ENCODE measurements at regions not wholly inside any gene's neighbourhood (a gene's known extent, or its start where the extent isn't known, plus 50 kb on each side); places are given as distances from the start of the nearest gene placed in this dataset.

- in situ Hi-C loops (cut with MboI): no loop called here
- 25 to 36% methylated on average over 7 of the region's 7 CpGs for whole genome bisulfite sequencing, 2 experiments (ENCODE audit: low coverage in 1 of 2, low lambda C conversion rate in 2 of 2, missing lambda C conversion rate in 2 of 2)
- no peaks in the 10 kb centered on the region for H3K9me3 ChIP-seq (ENCODE audit: low read depth)
These were observed 286.0 kb downstream of the ICE1 start for GRCh38 chr5:5708367-5708919.

DNA sequence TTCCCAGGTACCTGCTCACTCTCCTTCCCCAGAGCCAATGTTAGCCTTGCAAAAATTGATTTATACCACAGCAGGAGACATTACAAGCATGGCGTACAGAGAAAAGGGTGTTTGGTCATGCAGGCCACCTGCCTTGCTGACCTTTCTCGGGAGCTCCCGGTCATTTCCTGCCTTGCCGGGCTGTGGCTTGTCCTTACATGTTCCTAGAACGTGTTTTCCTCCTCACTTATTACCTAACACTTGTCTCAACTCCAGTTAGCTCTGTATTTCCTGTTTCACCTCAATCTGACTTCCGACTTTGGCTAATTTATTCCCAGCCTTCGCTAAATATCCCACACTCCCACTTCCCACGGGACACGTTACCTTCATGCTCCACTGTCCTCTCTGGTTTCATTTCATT lies 282.5 kb downstream of the ICE1 start:
- Histone ChIP-seq H3K36me3 (ENCODE audit: low read depth) (no peaks in the 10 kb centered on the region), H3K9me2 (ENCODE audit: insufficient read depth) (no peaks in the 10 kb centered on the region), H3K4me3 (no peak overlapping the region), H3K4me2 (ENCODE audit: unreplicated experiment) (no peak overlapping the region), H3K4me1 (ENCODE audit: insufficient read depth) (no peaks in the 10 kb centered on the region), H3K27me3 (replicated peaks; ENCODE audit: insufficient read depth) (no peaks in the 10 kb centered on the region), H3K27ac (no peak overlapping the region), H3F3A (ENCODE audit: insufficient read depth) (no peaks in the 10 kb centered on the region), H3K9me3 (ENCODE audit: low read depth) (no peaks in the 10 kb centered on the region), H3K9ac (no peak overlapping the region), H4K20me1 (ENCODE audit: insufficient read depth) (no peaks in the 10 kb centered on the region), H2AFZ (no peak overlapping the region), H3K79me2 (ENCODE audit: insufficient read depth) (no peaks in the 10 kb centered on the region)
- in situ Hi-C loops (cut with MboI): no loop called here
- DNase-seq: no peak
- WGBS, 2 experiments (ENCODE audit: low coverage in 1 of 2, low lambda C conversion rate in 2 of 2, missing lambda C conversion rate in 2 of 2): 18 to 26% methylated on average over 9 of the region's 9 CpGs
- no peak for TF ChIP-seq EZH2phosphoT487 (IDR thresholded peaks at IDR 0.05; ENCODE audit: insufficient read depth, low read depth)

More at GRCh38 chr5:5708367-5708919, 286.0 kb downstream of the ICE1 start:
- Histone ChIP-seq H3K9me2 (ENCODE audit: insufficient read depth) (no peaks in the 10 kb centered on the region), H3K79me2 (ENCODE audit: insufficient read depth) (no peaks in the 10 kb centered on the region), H3K4me3 (no peak overlapping the region), H4K20me1 (ENCODE audit: insufficient read depth) (no peaks in the 10 kb centered on the region), H3F3A (ENCODE audit: insufficient read depth) (no peaks in the 10 kb centered on the region), H3K27ac (no peak overlapping the region), H3K4me2 (ENCODE audit: unreplicated experiment) (no peak overlapping the region), H3K4me1 (ENCODE audit: insufficient read depth) (no peaks in the 10 kb centered on the region), H2AFZ (no peak overlapping the region), H3K27me3 (replicated peaks; ENCODE audit: insufficient read depth) (no peaks in the 10 kb centered on the region), H3K9ac (no peak overlapping the region), H3K36me3 (ENCODE audit: low read depth) (no peaks in the 10 kb centered on the region)
- TF ChIP-seq EZH2phosphoT487 (IDR thresholded peaks at IDR 0.05; ENCODE audit: insufficient read depth, low read depth): no peak
- no peak for TF ChIP-seq EZH2 (IDR thresholded peaks at IDR 0.05; ENCODE audit: insufficient read depth, poor library complexity, severe bottlenecking)
- DNase-seq: no peak

- in situ Hi-C loops (cut with MboI): no loop called here
- Histone ChIP-seq H4K20me1 (ENCODE audit: insufficient read depth) (no peaks in the 10 kb centered on the region), H3K27ac (no peak overlapping the region), H3K79me2 (ENCODE audit: insufficient read depth) (no peaks in the 10 kb centered on the region), H3K9me3 (ENCODE audit: low read depth) (no peaks in the 10 kb centered on the region), H3K4me3 (no peak overlapping the region), H3K4me2 (ENCODE audit: unreplicated experiment) (no peak overlapping the region), H3K27me3 (replicated peaks; ENCODE audit: insufficient read depth) (no peaks in the 10 kb centered on the region), H3K9ac (no peak overlapping the region), H2AFZ (no peak overlapping the region), H3F3A (ENCODE audit: insufficient read depth) (no peaks in the 10 kb centered on the region), H3K9me2 (ENCODE audit: insufficient read depth) (no peaks in the 10 kb centered on the region), H3K36me3 (ENCODE audit: low read depth) (no peaks in the 10 kb centered on the region), H3K4me1 (ENCODE audit: insufficient read depth) (no peaks in the 10 kb centered on the region)
- TF ChIP-seq EZH2 (IDR thresholded peaks at IDR 0.05; ENCODE audit: insufficient read depth, poor library complexity, severe bottlenecking) (no peak), EZH2phosphoT487 (IDR thresholded peaks at IDR 0.05; ENCODE audit: insufficient read depth, low read depth) (no peak)
- DNase-seq: no peak
- WGBS, 2 experiments (ENCODE audit: low coverage in 1 of 2, low lambda C conversion rate in 2 of 2, missing lambda C conversion rate in 2 of 2): 14 to 23% methylated on average over 2 of the region's 2 CpGs
These were observed 281.9 kb downstream of the ICE1 start for GRCh38 chr5:5704352-5704751.

DNA sequence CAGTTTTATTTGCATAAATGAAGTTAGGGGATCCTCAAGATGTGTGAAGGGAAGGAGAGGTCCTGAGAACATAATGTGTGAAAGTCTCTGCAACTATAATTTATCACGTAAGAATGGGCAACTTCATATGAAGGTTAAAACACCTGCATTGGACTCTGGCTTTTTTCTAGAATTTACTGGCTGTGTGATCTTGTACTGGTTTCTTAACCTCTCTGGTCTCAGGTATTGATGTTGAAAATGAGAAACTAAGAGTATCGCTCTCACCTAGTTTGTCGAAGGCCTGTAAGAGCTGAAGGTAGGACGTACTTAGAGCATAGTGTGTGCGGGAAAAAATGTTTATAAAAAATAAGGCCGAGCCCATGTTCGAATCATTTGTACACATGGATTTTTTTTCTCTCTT lies 280.5 kb downstream of the ICE1 start:
- H3K4me3 ChIP-seq: no peak overlapping the region
- 43 to 44% methylated on average over 7 of the region's 7 CpGs for WGBS, 2 experiments (ENCODE audit: low coverage in 1 of 2, low lambda C conversion rate in 2 of 2, missing lambda C conversion rate in 2 of 2)
- H3K27ac ChIP-seq: no peak overlapping the region
- no peak overlapping the region for H3K9ac ChIP-seq
- H3F3A ChIP-seq (ENCODE audit: insufficient read depth): no peaks in the 10 kb centered on the region
- no peaks in the 10 kb centered on the region for H3K27me3 ChIP-seq (replicated peaks; ENCODE audit: insufficient read depth)
- H3K4me1 ChIP-seq (ENCODE audit: insufficient read depth): no peaks in the 10 kb centered on the region
- H3K4me2 ChIP-seq (ENCODE audit: unreplicated experiment): no peak overlapping the region
- TF ChIP-seq EZH2 (IDR thresholded peaks at IDR 0.05; ENCODE audit: insufficient read depth, poor library complexity, severe bottlenecking) (no peak), EZH2phosphoT487 (IDR thresholded peaks at IDR 0.05; ENCODE audit: insufficient read depth, low read depth) (no peak)
- no peaks in the 10 kb centered on the region for H3K36me3 ChIP-seq (ENCODE audit: low read depth)
- DNase-seq: no peak
- no peaks in the 10 kb centered on the region for H3K79me2 ChIP-seq (ENCODE audit: insufficient read depth)
- in situ Hi-C loops (cut with MboI): no loop called here
- H2AFZ ChIP-seq: no peak overlapping the region
- H3K9me3 ChIP-seq (ENCODE audit: low read depth): no peaks in the 10 kb centered on the region
- no peaks in the 10 kb centered on the region for H4K20me1 ChIP-seq (ENCODE audit: insufficient read depth)
- no peaks in the 10 kb centered on the region for H3K9me2 ChIP-seq (ENCODE audit: insufficient read depth)

DNA sequence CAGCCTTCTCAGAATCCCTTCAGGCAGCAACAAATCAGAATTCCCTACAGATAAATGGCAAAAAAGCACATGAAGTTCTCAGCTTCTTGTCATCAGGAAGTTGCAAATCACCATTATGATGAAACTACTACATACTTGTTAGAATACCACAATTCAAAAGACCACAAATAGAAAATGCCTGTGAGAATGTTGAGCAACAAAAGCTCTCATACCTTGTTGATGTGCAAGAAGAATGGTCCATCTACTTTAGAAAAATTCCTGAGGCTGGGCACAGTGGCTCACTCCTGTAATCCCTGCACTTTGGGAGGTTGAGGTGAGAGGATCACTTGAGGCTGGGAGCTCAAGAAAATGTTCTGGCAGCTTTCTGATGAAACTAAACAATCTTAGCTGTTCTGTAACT lies 278.1 kb downstream of the ICE1 start:
- TF ChIP-seq EZH2phosphoT487 (IDR thresholded peaks at IDR 0.05; ENCODE audit: insufficient read depth, low read depth): no peak
- TF ChIP-seq EZH2 (IDR thresholded peaks at IDR 0.05; ENCODE audit: insufficient read depth, poor library complexity, severe bottlenecking): no peak
- no peaks in the 10 kb centered on the region for H3K9me3 ChIP-seq (ENCODE audit: low read depth)
- no peaks in the 10 kb centered on the region for H3K9me2 ChIP-seq (ENCODE audit: insufficient read depth)
- H3F3A ChIP-seq (ENCODE audit: insufficient read depth): no peaks in the 10 kb centered on the region
- no peaks in the 10 kb centered on the region for H3K27me3 ChIP-seq (replicated peaks; ENCODE audit: insufficient read depth)
- in situ Hi-C loops (cut with MboI): no loop called here
- no peak overlapping the region for H3K9ac ChIP-seq
- no peaks in the 10 kb centered on the region for H3K79me2 ChIP-seq (ENCODE audit: insufficient read depth)
- no peaks in the 10 kb centered on the region for H4K20me1 ChIP-seq (ENCODE audit: insufficient read depth)
- H3K36me3 ChIP-seq (ENCODE audit: low read depth): no peaks in the 10 kb centered on the region
- H3K4me3 ChIP-seq: no peak overlapping the region
- no peak overlapping the region for H3K27ac ChIP-seq
- H2AFZ ChIP-seq: no peak overlapping the region
- DNase-seq: no peak
- H3K4me2 ChIP-seq (ENCODE audit: unreplicated experiment): no peak overlapping the region
- H3K4me1 ChIP-seq (ENCODE audit: insufficient read depth): no peaks in the 10 kb centered on the region

All from GM23248 (cell line).